ENCODE measurements at regions not wholly inside any gene's neighbourhood (a gene's known extent, or its start where the extent isn't known, plus 50 kb on each side); places are given as distances from the start of the nearest gene placed in this dataset.

GRCh38 chr2:23157812-23158211 lies 227.2 kb upstream of the KLHL29 start:
- Mint-ChIP-seq H3K4me1 (0 out of 2 replicates have a peak, but pooled peaks cover 3% of the 10 kb centered on the region), H3K4me3 (no peak overlapping the region), H3K27me3 (ENCODE audit: low read depth) (no peaks in the 10 kb centered on the region), H3K27ac (no peak overlapping the region), H3K36me3 (no peaks in the 10 kb centered on the region), H3K9me3 (peaks cover 3% of the 10 kb centered on the region)
- DNase-seq (ENCODE audit: low spot score): no peak
- no peak for ATAC-seq
- POLR2A ChIA-PET: no interaction called here
- CTCF ChIA-PET: no interaction called here
- no peak for TF ChIP-seq GABPB1 (CRISPR knock-in tag; IDR thresholded peaks at IDR 0.05)
- TF ChIP-seq OVOL2 (CRISPR knock-in tag; IDR thresholded peaks at IDR 0.05; ENCODE audit: borderline replicate concordance): no peak
- no peak for TF ChIP-seq FOXP4 (CRISPR knock-in tag; IDR thresholded peaks at IDR 0.05)
- TF ChIP-seq CREB1 (CRISPR knock-in tag; IDR thresholded peaks at IDR 0.05): no peak
- no peak for TF ChIP-seq PRRX2 (CRISPR knock-in tag; IDR thresholded peaks at IDR 0.05)
- no peak for TF ChIP-seq MLX (CRISPR knock-in tag; IDR thresholded peaks at IDR 0.05)
- no peak for TF ChIP-seq HMGA2 (CRISPR knock-in tag; IDR thresholded peaks at IDR 0.05)
- TF ChIP-seq ZNF416 (CRISPR knock-in tag; IDR thresholded peaks at IDR 0.05): no peak
- TF ChIP-seq RELA (CRISPR knock-in tag; IDR thresholded peaks at IDR 0.05; ENCODE audit: borderline replicate concordance): no peak
- TF ChIP-seq AFF4 (CRISPR knock-in tag; IDR thresholded peaks at IDR 0.05; ENCODE audit: borderline replicate concordance): no peak
- TF ChIP-seq CBFB (CRISPR knock-in tag; IDR thresholded peaks at IDR 0.05; ENCODE audit: low read depth): no peak
- TF ChIP-seq FOXK1 (CRISPR knock-in tag; IDR thresholded peaks at IDR 0.05): no peak
- TF ChIP-seq NFE2L1 (CRISPR knock-in tag; IDR thresholded peaks at IDR 0.05): no peak
- TF ChIP-seq NR3C1 (CRISPR knock-in tag; conservative IDR thresholded peaks at IDR 0.05; ENCODE audit: low read depth): no peak
- no peak for TF ChIP-seq SMAD4 (CRISPR knock-in tag; IDR thresholded peaks at IDR 0.05)
- no peak for TF ChIP-seq ZMAT4 (CRISPR knock-in tag; IDR thresholded peaks at IDR 0.05)
- no peak for TF ChIP-seq ZNF532 (CRISPR knock-in tag; IDR thresholded peaks at IDR 0.05; ENCODE audit: borderline replicate concordance)
- no peak for TF ChIP-seq FOXJ3 (CRISPR knock-in tag; IDR thresholded peaks at IDR 0.05; ENCODE audit: borderline replicate concordance)

All from WTC11 (cell line).